SK-N-SH treated with all-trans-retinoic acid at 6 μM for 48 hours (cell line): ENCODE measurements at regions not wholly inside any gene's neighbourhood (a gene's known extent, or its start where the extent isn't known, plus 50 kb on each side); places are given as distances from the start of the nearest gene placed in this dataset.

Experiments
- ATAC-seq: fragments of 200-7000 bp; cut with Tn5 transposase; 3 replicates; pipeline ENCODE4 v1.9.1; 2020; ENCODE audit warnings: mild to moderate bottlenecking, moderate library complexity
- ARNTL ChIP-seq: fragments of 450-650 bp; formaldehyde crosslinking; IDR thresholded peaks from 2 replicates; pipeline ENCODE4 v1.5.0; 2020; ENCODE audit warnings: low read depth, mild to moderate bottlenecking, moderate library complexity, borderline replicate concordance
- BACH2 ChIP-seq: fragments of 250-450 bp; sonication (Bioruptor Pico); IDR thresholded peaks from 2 replicates; pipeline ENCODE4 v1.9.0; 2021; ENCODE audit warnings: mild to moderate bottlenecking, borderline replicate concordance
- CSDC2 ChIP-seq: fragments of 250-450 bp; sonication (Bioruptor Pico); IDR thresholded peaks from 2 replicates; pipeline ENCODE4 v1.5.0; 2020; ENCODE audit warnings: mild to moderate bottlenecking, moderate library complexity
- ESRRG ChIP-seq: fragments of 250-450 bp; sonication (Bioruptor Pico); IDR thresholded peaks from 2 replicates; pipeline ENCODE4 v1.6.1; 2021; ENCODE audit warnings: mild to moderate bottlenecking
- GLIS3 ChIP-seq: fragments of 250-450 bp; sonication (Bioruptor Pico); IDR thresholded peaks from 2 replicates; pipeline ENCODE4 v1.5.0; 2020; ENCODE audit warnings: mild to moderate bottlenecking, moderate library complexity
- ISL1 ChIP-seq: fragments of 250-450 bp; sonication (Bioruptor Pico); IDR thresholded peaks from 2 replicates; pipeline ENCODE4 v2.1.2; 2022; ENCODE audit warnings: mild to moderate bottlenecking, moderate library complexity
- OSR1 ChIP-seq: fragments of 250-450 bp; sonication (Bioruptor Pico); IDR thresholded peaks from 2 replicates; pipeline ENCODE4 v1.8.0; 2022; ENCODE audit warnings: moderate library complexity, mild to moderate bottlenecking, inconsistent platforms
- POU6F1 ChIP-seq: fragments of 250-450 bp; sonication (Bioruptor Pico); IDR thresholded peaks from 2 replicates; pipeline ENCODE4 v1.8.0; 2021; ENCODE audit warnings: low read depth, mild to moderate bottlenecking, moderate library complexity, borderline replicate concordance
- PPARA ChIP-seq: fragments of 250-450 bp; sonication (Bioruptor Pico); IDR thresholded peaks from 2 replicates; pipeline ENCODE4 v1.5.0; 2020; ENCODE audit warnings: mild to moderate bottlenecking, borderline replicate concordance
- RARB ChIP-seq: fragments of 250-450 bp; sonication (Bioruptor Pico); IDR thresholded peaks from 2 replicates; pipeline ENCODE4 v1.8.0; 2021; ENCODE audit warnings: mild to moderate bottlenecking, moderate library complexity
- SNAI2 ChIP-seq: fragments of 250-450 bp; sonication (Bioruptor Pico); IDR thresholded peaks from 2 replicates; pipeline ENCODE4 v1.5.0; 2020; ENCODE audit warnings: mild to moderate bottlenecking, moderate library complexity
- TCF4 ChIP-seq: fragments of 250-450 bp; sonication (Bioruptor Pico); IDR thresholded peaks from 2 replicates; pipeline ENCODE4 v1.8.0; 2021; ENCODE audit warnings: mild to moderate bottlenecking, moderate library complexity, borderline replicate concordance
- TOX ChIP-seq: fragments of 250-450 bp; sonication (Bioruptor Pico); IDR thresholded peaks from 2 replicates; pipeline ENCODE4 v1.8.0; 2021; ENCODE audit warnings: mild to moderate bottlenecking, moderate library complexity, borderline replicate concordance
- ZC3H10 ChIP-seq: fragments of 250-450 bp; sonication (Bioruptor Pico); IDR thresholded peaks from 2 replicates; pipeline ENCODE4 v1.5.1; 2021; ENCODE audit warnings: mild to moderate bottlenecking, moderate library complexity
- ZFP30 ChIP-seq: fragments of 450-650 bp; formaldehyde crosslinking; IDR thresholded peaks from 2 replicates; pipeline ENCODE4 v1.5.0; 2022; ENCODE audit warnings: mild to moderate bottlenecking, moderate library complexity
- ZNF565 ChIP-seq: fragments of 450-650 bp; formaldehyde crosslinking; conservative IDR thresholded peaks from 2 replicates; pipeline ENCODE4 v1.5.0; 2020; ENCODE audit warnings: low read depth, mild to moderate bottlenecking, moderate library complexity
- ZNF70 ChIP-seq: fragments of 450-650 bp; formaldehyde crosslinking; IDR thresholded peaks from 2 replicates; pipeline ENCODE4 v1.5.0; 2020; ENCODE audit warnings: mild to moderate bottlenecking, moderate library complexity
- ZNF8 ChIP-seq: fragments of 450-650 bp; formaldehyde crosslinking; IDR thresholded peaks from 2 replicates; pipeline ENCODE4 v1.5.0; 2020; ENCODE audit warnings: mild to moderate bottlenecking, moderate library complexity
- TF ChIP-seq, protein P1 (sequence below): fragments of 250-450 bp; sonication (Bioruptor Pico); IDR thresholded peaks from 2 replicates; pipeline ENCODE4 v1.5.0; 2020; ENCODE audit warnings: mild to moderate bottlenecking, moderate library complexity
- TF ChIP-seq, protein P2 (sequence below): fragments of 250-450 bp; sonication (Bioruptor Pico); IDR thresholded peaks from 2 replicates; pipeline ENCODE4 v1.5.1; 2021; ENCODE audit warnings: mild to moderate bottlenecking, moderate library complexity
- TF ChIP-seq, protein P3 (sequence below): fragments of 250-450 bp; sonication (Bioruptor Pico); IDR thresholded peaks from 2 replicates; pipeline ENCODE4 v1.5.1; 2020; ENCODE audit warnings: low read depth, mild to moderate bottlenecking, moderate library complexity

GRCh38 chr21:32144851-32145250 is 134.0 kb downstream of the MIS18A start:
- TF ChIP-seq ISL1 (CRISPR knock-in tag): no peak
- TF ChIP-seq ZNF8 (CRISPR knock-in tag): no peak
- no peak for TF ChIP-seq BACH2 (CRISPR knock-in tag)
- TF ChIP-seq TCF4 (CRISPR knock-in tag): no peak
- TF ChIP-seq POU6F1 (CRISPR knock-in tag): no peak
- TF ChIP-seq, protein P1, sequence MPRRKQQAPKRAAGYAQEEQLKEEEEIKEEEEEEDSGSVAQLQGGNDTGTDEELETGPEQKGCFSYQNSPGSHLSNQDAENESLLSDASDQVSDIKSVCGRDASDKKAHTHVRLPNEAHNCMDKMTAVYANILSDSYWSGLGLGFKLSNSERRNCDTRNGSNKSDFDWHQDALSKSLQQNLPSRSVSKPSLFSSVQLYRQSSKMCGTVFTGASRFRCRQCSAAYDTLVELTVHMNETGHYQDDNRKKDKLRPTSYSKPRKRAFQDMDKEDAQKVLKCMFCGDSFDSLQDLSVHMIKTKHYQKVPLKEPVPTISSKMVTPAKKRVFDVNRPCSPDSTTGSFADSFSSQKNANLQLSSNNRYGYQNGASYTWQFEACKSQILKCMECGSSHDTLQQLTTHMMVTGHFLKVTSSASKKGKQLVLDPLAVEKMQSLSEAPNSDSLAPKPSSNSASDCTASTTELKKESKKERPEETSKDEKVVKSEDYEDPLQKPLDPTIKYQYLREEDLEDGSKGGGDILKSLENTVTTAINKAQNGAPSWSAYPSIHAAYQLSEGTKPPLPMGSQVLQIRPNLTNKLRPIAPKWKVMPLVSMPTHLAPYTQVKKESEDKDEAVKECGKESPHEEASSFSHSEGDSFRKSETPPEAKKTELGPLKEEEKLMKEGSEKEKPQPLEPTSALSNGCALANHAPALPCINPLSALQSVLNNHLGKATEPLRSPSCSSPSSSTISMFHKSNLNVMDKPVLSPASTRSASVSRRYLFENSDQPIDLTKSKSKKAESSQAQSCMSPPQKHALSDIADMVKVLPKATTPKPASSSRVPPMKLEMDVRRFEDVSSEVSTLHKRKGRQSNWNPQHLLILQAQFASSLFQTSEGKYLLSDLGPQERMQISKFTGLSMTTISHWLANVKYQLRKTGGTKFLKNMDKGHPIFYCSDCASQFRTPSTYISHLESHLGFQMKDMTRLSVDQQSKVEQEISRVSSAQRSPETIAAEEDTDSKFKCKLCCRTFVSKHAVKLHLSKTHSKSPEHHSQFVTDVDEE (CRISPR knock-in tag): no peak
- TF ChIP-seq, protein P2, sequence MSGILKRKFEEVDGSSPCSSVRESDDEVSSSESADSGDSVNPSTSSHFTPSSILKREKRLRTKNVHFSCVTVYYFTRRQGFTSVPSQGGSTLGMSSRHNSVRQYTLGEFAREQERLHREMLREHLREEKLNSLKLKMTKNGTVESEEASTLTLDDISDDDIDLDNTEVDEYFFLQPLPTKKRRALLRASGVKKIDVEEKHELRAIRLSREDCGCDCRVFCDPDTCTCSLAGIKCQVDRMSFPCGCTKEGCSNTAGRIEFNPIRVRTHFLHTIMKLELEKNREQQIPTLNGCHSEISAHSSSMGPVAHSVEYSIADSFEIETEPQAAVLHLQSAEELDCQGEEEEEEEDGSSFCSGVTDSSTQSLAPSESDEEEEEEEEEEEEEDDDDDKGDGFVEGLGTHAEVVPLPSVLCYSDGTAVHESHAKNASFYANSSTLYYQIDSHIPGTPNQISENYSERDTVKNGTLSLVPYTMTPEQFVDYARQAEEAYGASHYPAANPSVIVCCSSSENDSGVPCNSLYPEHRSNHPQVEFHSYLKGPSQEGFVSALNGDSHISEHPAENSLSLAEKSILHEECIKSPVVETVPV (CRISPR knock-in tag): no peak
- TF ChIP-seq SNAI2 (CRISPR knock-in tag): no peak
- TF ChIP-seq PPARA (CRISPR knock-in tag): no peak
- TF ChIP-seq, protein P3, sequence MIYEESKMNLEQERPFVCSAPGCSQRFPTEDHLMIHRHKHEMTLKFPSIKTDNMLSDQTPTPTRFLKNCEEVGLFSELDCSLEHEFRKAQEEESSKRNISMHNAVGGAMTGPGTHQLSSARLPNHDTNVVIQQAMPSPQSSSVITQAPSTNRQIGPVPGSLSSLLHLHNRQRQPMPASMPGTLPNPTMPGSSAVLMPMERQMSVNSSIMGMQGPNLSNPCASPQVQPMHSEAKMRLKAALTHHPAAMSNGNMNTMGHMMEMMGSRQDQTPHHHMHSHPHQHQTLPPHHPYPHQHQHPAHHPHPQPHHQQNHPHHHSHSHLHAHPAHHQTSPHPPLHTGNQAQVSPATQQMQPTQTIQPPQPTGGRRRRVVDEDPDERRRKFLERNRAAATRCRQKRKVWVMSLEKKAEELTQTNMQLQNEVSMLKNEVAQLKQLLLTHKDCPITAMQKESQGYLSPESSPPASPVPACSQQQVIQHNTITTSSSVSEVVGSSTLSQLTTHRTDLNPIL (CRISPR knock-in tag): no peak
- TF ChIP-seq OSR1 (CRISPR knock-in tag): no peak
- TF ChIP-seq ESRRG (CRISPR knock-in tag): no peak
- TF ChIP-seq ZNF70 (CRISPR knock-in tag): no peak
- no peak for TF ChIP-seq ZC3H10
- no peak for TF ChIP-seq TOX (CRISPR knock-in tag)
- no peak for TF ChIP-seq ZNF565 (CRISPR knock-in tag)
- TF ChIP-seq RARB: no peak
- no peak for TF ChIP-seq ZFP30 (CRISPR knock-in tag)
- TF ChIP-seq CSDC2: no peak
- no peak for TF ChIP-seq ARNTL
- no peak for ATAC-seq

GRCh38 chr21:32143241-32143939 is 135.5 kb downstream of the MIS18A start:
- ATAC-seq: no peak; the same call in 2 of the 3 replicates
- TF ChIP-seq TCF4 (CRISPR knock-in tag) (peak; percentile 78), ZC3H10 (no peak)
- TF ChIP-seq, protein P1 (CRISPR knock-in tag): peak; percentile 62; the same call in 1 of the 2 replicates

GRCh38 chr21:32141318-32141633 is 137.6 kb downstream of the MIS18A start:
- TF ChIP-seq GLIS3 (CRISPR knock-in tag) (no peak), ISL1 (CRISPR knock-in tag) (no peak)
- ATAC-seq: no peak
